ENCODE measurements at regions not wholly inside any gene's neighbourhood (a gene's known extent, or its start where the extent isn't known, plus 50 kb on each side); places are given as distances from the start of the nearest gene placed in this dataset.

- no peak for TF ChIP-seq CTCF (conservative IDR thresholded peaks at IDR 0.05 in 1 of 2, IDR thresholded peaks at IDR 0.05 in 1 of 2; ENCODE audit: low read depth in 1 of 2, low read length in 2 of 2)
- no peak for TF ChIP-seq EZH2 (IDR thresholded peaks at IDR 0.05; ENCODE audit: low read length, missing control alignments)
These were observed 475.2 kb upstream of the IL12A start for GRCh38 chr3:159513444-159513843.
